ENCODE measurements at regions not wholly inside any gene's neighbourhood (a gene's known extent, or its start where the extent isn't known, plus 50 kb on each side); places are given as distances from the start of the nearest gene placed in this dataset.

DNA sequence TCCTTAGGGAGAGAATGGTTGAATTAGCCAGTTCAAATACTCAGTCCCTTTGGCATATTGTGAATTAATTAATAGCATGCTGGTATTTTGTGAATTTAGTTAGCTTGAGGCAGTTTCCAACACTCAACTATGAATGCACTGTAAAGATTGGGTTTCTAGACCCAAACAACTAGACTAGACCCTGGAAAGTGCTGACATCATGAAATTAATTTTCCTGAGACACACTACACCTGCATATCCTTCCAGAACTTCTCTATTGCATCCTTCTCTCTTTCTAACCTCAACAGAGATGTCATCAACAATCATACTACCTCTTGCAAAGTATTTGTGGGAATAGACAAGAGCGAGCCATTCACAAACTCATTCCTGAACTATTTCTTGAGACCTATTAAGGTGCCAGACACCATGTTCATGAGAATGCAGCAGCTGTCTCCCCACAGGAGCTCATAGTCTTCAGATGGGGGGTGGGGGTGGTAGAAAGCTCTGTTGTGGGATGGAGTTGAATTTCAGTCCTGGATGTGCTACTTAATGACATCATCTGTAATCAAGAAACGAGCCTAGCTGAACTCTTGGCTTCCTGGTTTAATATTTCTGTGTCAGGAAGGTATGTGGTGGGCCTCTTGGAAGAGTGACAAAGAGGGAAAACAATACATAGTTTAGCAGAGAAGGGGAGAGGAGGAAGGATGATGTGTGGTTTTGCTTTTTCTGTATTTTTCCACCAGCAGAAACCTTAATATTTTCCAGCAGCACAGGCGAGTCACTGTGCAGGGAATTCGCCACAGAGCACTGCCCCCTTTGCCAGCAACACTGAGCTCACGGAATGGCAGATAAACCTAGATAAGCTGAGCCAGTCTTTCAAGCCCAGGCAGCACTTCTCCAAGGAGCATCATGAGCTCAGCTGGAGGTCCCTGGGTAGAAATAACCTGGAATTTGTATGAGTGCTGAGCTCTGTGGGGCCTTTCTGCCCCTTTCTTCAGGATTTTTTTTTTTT is 53.1 kb upstream of the CYSLTR2 start:
- Histone ChIP-seq H3K4me3 (no peak overlapping the region), H3K27me3 (no peaks in the 10 kb centered on the region), H3K4me1 (no peaks in the 10 kb centered on the region), H3K9me3 (no peaks in the 10 kb centered on the region), H3K36me3 (no peaks in the 10 kb centered on the region), H3K27ac (no peak overlapping the region)
- intact Hi-C loops (cut with DNase I), result no loop called here
- no peak for DNase-seq
- TF ChIP-seq, protein P1, sequence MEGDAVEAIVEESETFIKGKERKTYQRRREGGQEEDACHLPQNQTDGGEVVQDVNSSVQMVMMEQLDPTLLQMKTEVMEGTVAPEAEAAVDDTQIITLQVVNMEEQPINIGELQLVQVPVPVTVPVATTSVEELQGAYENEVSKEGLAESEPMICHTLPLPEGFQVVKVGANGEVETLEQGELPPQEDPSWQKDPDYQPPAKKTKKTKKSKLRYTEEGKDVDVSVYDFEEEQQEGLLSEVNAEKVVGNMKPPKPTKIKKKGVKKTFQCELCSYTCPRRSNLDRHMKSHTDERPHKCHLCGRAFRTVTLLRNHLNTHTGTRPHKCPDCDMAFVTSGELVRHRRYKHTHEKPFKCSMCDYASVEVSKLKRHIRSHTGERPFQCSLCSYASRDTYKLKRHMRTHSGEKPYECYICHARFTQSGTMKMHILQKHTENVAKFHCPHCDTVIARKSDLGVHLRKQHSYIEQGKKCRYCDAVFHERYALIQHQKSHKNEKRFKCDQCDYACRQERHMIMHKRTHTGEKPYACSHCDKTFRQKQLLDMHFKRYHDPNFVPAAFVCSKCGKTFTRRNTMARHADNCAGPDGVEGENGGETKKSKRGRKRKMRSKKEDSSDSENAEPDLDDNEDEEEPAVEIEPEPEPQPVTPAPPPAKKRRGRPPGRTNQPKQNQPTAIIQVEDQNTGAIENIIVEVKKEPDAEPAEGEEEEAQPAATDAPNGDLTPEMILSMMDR (IDR thresholded peaks at IDR 0.05), result no peak
- ATAC-seq, result no peak

DNA sequence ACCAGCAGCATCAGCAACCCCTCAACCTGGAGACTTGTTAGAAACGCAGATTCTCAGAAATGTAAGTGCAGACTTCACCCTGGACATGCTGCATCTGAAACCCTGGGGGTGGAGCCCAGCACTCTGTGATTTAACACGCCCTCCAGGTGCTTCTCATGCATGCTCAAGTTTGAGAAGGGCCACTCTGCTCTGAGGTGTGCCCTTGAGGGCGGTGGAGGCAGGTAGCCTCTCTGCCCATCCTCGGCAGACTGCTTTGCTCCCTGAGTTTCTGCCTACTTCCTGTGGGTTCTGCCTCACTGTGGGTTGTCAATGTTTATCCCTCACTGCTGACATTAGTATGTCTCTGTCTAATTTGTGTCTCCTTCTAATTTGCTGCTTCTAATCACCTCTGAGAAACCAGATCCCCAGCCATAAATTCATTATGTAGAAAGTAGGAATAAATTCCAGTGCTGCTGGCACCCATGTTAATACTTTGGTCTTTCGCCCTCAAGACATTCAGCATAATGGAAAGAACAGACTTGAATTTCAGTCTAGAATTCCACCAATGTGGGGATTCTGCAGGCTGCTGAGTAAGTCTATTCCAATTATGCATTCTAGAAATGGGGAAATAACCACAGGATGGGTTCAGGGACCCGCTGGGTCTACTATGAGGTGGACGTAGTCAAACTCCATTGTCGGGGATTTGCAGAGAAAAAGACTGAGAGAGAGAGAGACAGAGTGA is 51.3 kb upstream of the CYSLTR2 start:
- intact Hi-C loops (cut with DNase I), result no loop called here

DNA sequence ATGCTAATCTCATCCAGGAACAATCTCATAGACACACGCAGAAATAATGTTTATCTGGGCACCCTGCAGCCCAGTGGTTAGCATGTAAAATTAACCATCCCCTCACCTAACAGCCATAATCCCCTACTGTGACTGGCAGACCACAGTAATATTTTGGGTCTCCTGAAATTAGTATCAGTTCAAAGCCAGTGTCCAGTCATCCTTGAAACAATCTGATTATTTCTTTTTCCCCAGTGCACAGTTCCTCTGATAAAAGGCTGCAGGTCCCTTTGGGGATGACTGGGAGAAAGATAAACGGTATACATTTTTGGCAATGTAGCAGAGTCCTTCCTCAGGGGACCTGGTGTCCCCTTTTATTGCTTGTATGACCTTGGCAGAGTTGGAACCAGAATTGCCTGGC is 50.4 kb upstream of the CYSLTR2 start:
- Histone ChIP-seq H3K27ac (no peak overlapping the region), H3K27me3 (no peaks in the 10 kb centered on the region), H3K4me1 (no peaks in the 10 kb centered on the region), H3K9me3 (no peaks in the 10 kb centered on the region), H3K4me3 (no peak overlapping the region), H3K36me3 (no peaks in the 10 kb centered on the region)
- DNase-seq (no peak), ATAC-seq (no peak)
- TF ChIP-seq, protein P1 (IDR thresholded peaks at IDR 0.05), result no peak
- intact Hi-C loops (cut with DNase I), result no loop called here

More for the DNA sequence above, 51.3 kb upstream of the CYSLTR2 start:
- H3K27me3 ChIP-seq, result no peaks in the 10 kb centered on the region
- DNase-seq (no peak), ATAC-seq (peak; percentile 61)
- H3K27ac ChIP-seq, result no peak overlapping the region
- no peaks in the 10 kb centered on the region for H3K36me3 ChIP-seq
- no peak overlapping the region for H3K4me3 ChIP-seq
- TF ChIP-seq, protein P1 (IDR thresholded peaks at IDR 0.05), result no peak
- no peaks in the 10 kb centered on the region for H3K4me1 ChIP-seq
- no peaks in the 10 kb centered on the region for H3K9me3 ChIP-seq
